Sciatic nerve (tissue), 2 donors: ENCODE measurements at regions not wholly inside any gene's neighbourhood (a gene's known extent, or its start where the extent isn't known, plus 50 kb on each side); places are given as distances from the start of the nearest gene placed in this dataset.

Experiments
- ATAC-seq: fragments of 200-7000 bp; cut with Tn5 transposase; one replicate; pipeline ENCODE4 v1.9.1; 2020; ENCODE audit warnings: mild to moderate bottlenecking, moderate library complexity
- DNase-seq: peaks from one replicate; pipeline ENCODE4 v3.0.0-alpha.2; 2020; ENCODE audit warnings: low spot score
- intact Hi-C: fragments of 100-400 bp; cut with DNase I; formaldehyde crosslinking; loops from one replicate; pipeline ENCODE4 v1.14.2; 2022
- donor health status: DM: no; HTN: no; CAD: no.
- donor health status: DM: no; HTN: no; CAD: no.

DNA sequence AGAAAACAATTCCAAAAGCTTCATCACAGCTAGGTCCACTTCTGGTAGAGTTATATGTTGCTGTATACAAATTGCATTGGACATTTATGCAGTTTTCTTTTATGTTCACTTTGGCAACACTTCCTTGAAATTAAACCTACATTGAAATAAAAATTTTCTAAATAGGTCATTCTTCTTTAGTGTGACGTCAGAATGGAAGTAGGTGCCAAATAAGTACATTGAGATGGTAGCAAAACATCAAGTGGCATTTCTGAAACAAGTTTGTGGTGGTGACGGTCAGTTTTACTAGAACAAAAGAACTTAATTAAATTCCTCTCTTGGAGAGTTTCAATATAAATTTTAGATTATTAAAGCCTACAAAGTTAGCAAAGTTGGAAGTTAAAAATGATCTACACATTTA lies 895.1 kb downstream of the CDH9 start:
- ATAC-seq (no peak), DNase-seq (no peak)
- intact Hi-C loops = no loop called here

- no peak for ATAC-seq
- intact Hi-C loops = no loop called here
- no peak for DNase-seq
Observed at GRCh38 chr5:26121338-26121737, 917.0 kb downstream of the CDH9 start.

DNA sequence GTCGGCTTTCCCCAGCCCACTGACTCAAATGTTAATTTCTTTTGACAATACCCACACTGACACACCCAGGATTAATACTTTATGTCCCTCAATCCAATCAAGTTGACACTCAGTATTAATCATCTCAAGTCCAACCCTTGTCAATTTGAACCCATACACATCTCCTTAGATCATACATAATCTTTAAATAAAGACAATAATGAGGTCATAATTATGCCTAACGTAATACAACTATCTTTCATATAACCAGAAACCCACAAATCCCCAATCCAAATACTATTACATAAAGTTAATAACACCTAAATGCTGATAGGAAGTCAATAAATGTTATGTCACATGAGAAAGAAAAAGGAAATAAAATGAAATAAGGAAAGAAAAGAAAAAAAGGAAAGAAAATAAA lies 934.2 kb downstream of the CDH9 start:
- no peak for ATAC-seq
- intact Hi-C loops = no loop called here

GRCh38 chr5:26060212-26060611 lies 978.2 kb downstream of the CDH9 start:
- intact Hi-C loops = no loop called here
- ATAC-seq (no peak), DNase-seq (no peak)

More for the DNA sequence above, 934.2 kb downstream of the CDH9 start:
- no peak for DNase-seq

- DNase-seq (no peak), ATAC-seq (no peak)
- intact Hi-C loops = no loop called here
Observed at GRCh38 chr5:26054594-26054993, 983.8 kb downstream of the CDH9 start.

GRCh38 chr5:26034813-26035212 lies 1003.6 kb downstream of the CDH9 start:
- intact Hi-C loops = no loop called here
- DNase-seq = no peak
- ATAC-seq = no peak

- DNase-seq = no peak
- no peak for ATAC-seq
- intact Hi-C loops = no loop called here
Observed at GRCh38 chr5:26031481-26031880, 1006.9 kb downstream of the CDH9 start.

DNA sequence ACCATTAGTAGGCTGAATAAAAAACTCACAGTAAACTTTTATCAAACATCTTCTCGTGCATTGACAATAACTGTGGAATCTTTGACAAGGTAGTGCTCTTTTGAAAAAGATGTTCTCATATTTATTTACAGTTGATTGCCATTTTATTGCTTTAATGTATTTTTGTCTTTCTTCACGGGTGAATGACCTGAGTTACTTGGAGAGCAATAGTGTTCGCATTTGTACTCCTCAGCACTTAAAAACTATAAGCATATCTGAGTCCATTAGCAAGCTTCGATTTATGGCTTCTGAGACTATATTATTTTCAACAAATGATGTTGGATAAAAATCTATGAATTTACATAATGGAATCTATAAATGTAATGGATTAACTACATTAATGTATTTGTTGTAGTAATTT lies 1012.3 kb downstream of the CDH9 start:
- DNase-seq = no peak
- no peak for ATAC-seq
- intact Hi-C loops = no loop called here

DNA sequence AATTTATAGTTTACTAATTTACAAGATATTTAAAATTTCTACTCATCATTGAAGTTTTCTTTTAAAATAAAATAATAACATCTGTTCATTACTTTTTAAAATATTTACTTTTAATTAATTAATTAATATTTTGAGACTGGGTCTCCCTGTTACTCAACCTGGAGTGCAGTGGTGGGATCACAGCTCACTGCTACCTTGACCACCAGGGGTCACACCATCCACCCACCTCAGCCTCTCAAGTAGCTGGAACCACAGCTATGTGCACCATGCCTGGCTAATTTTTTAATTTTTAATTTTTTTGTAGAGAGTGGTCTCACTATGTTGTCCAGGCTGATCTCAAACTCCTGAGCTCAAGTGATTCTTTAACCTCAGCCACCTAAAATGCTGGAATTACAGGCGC lies 1013.6 kb downstream of the CDH9 start:
- intact Hi-C loops = no loop called here
- ATAC-seq (no peak), DNase-seq (no peak)

DNA sequence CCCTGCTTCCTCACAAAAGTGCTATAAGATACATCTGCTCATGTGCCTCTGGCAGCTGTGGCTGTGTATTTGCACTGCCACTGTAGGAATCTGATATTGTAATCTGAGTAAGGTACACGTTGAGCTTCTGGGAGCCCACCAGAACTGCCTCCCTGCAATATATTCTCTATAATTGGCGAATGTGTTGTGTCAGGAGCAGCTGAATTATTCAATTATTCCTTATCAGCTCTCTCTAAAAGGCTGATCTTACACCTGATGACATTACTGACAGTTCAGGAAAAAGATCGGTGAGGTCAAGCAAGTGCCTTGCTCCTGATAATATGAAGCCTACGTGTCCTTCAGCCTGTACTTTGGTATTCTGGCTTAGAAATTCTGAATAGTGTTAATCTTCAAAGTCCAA lies 1015.0 kb downstream of the CDH9 start:
- intact Hi-C loops = no loop called here
- no peak for DNase-seq
- no peak for ATAC-seq

DNA sequence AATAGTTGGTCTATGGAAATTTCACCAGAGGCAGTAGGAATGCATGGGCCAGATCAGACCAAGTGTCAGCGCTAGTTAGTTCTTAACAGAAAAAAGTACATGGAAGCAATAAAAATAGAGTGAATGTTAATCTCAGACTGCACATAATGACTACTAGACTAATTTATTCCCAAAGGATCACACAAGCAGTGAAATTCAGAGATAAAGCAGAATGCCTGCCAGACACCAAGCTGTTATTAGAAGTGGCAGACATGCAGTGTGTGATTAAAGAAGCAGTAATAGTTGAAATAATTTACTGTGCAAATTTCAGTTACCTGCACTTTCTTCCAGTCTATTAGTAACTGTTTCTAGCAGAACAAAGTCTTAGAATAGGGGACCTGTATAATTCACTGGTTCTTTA lies 1024.2 kb downstream of the CDH9 start:
- ATAC-seq (no peak), DNase-seq (no peak)
- intact Hi-C loops = no loop called here

DNA sequence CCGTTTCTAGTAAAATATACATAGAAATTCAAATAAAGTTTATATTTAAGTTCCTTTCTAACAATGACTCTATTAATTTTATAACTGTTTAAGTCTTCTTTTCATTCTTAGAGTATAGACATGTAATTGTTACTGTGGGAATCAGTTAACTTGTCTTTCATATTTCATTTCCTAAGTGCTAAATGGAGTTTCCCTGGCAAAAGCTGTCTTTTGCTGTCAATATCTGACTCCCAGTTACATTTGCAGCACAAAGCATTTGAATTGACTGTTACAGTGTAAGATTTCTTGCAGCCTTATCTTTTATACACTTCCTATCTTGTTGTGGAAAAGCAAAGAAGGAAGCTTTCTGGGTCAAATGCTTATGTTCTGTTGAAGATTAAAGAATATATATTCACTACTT lies 1026.3 kb downstream of the CDH9 start:
- no peak for ATAC-seq
- intact Hi-C loops = no loop called here
- no peak for DNase-seq

DNA sequence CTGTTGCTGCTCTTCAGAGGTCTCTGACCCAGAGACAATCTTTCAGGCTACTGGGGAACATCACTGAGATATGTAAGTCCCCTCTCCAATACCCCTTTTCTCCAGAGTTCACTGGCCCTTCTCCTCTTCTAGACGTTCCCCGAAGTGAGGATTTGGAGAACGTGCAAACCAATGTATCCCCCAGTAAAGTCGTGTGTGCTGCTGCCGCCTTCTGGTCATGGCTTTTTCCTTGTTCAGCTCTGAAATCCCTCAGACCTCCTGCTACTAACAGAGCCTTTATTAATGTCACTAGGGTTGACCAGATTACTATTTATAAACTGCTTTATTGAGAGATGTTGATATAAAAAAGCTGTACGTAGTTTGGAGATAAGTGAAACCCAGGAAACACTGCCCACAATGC lies 1028.6 kb downstream of the CDH9 start:
- peak; percentile 42 for ATAC-seq
- intact Hi-C loops = no loop called here

GRCh38 chr5:26003966-26004365 lies 1034.4 kb downstream of the CDH9 start:
- intact Hi-C loops = no loop called here
- DNase-seq (no peak), ATAC-seq (no peak)

More for the DNA sequence above, 1028.6 kb downstream of the CDH9 start:
- DNase-seq = peak; percentile 61

GRCh38 chr5:25995209-25995608 lies 1043.2 kb downstream of the CDH9 start:
- ATAC-seq = no peak
- intact Hi-C loops = no loop called here

DNA sequence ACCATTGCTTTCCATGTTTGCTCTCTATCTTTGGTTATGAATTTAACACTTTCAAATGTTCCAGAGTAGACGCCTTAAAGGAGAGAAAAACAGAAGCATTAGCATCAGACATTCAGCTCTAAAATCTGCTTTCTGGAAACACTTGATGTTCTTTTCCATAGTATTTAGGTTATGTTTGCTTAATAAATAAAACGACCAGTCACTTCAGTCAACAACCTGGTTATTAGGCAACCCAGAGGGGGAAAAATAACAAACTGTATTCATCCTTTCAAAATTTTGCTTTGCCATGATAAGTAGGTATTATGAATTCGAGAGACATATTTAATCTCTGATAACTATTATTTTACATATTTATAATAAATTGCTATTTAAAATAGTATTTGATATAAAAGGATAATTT lies 1044.7 kb downstream of the CDH9 start:
- intact Hi-C loops = no loop called here
- DNase-seq (no peak), ATAC-seq (no peak)

More at GRCh38 chr5:25995209-25995608, 1043.2 kb downstream of the CDH9 start:
- DNase-seq = no peak

- DNase-seq = no peak
- ATAC-seq = no peak
- intact Hi-C loops = no loop called here
Observed at GRCh38 chr5:25991639-25992038, 1046.7 kb downstream of the CDH9 start.

GRCh38 chr5:25990771-25991170 lies 1047.6 kb downstream of the CDH9 start:
- ATAC-seq = no peak
- DNase-seq = no peak
- intact Hi-C loops = no loop called here

- ATAC-seq = no peak
- no peak for DNase-seq
- intact Hi-C loops = no loop called here
Observed at GRCh38 chr5:25979086-25979485, 1059.3 kb downstream of the CDH9 start.

GRCh38 chr5:25975885-25976284 lies 1062.5 kb downstream of the CDH9 start:
- DNase-seq (no peak), ATAC-seq (no peak)
- intact Hi-C loops = no loop called here

DNA sequence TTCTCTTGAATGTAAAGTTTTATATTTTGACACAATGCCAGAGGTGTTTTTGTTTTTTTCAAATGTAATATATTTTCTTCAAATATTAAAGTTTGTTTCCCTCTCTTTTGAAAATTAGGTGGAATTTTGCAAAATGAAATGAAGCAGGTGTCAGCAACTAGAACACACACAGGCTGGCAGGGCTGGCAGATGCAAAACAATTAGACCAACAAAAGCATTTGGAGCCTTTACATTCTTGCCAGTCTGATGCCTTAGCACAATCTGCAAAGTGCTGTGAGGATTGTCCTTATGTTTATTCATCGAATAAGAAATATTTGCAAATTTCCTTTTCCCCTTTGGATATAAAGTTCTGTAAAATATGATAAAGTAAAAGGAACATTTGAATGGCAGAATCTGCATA lies 1063.9 kb downstream of the CDH9 start:
- intact Hi-C loops = no loop called here

DNA sequence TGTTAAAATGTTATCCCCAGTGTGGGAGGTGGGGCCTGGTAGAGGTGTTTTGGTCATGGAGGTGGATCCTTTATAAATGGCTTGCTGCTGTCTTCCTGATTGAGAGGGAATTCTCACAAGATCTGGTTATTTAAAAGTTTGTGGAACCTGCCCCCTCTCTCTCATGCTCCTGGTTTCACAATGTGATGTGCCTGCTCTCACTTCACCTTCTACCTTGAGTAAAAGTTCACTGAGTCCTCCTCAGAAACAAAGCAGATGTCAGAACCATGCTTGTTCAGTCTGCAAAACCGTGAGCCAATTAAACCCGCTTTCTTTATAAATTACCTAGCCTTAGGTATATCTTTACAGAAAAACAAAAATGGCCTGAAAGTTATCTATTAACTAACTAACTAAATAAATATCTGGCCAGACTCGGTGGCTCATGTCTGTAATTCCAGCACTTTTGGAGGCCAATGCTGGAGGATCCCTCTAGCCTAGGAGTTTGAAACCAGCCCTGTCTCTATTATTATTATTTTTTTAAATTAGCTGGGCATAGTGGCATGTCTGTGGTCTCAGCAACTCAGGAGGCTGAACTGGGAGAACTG lies 1067.4 kb downstream of the CDH9 start:
- DNase-seq = no peak
- intact Hi-C loops = no loop called here
- no peak for ATAC-seq

More for the DNA sequence above, 1063.9 kb downstream of the CDH9 start:
- no peak for DNase-seq
- no peak for ATAC-seq
